Glutamatergic neuron (in vitro differentiated cells): ENCODE measurements at regions not wholly inside any gene's neighbourhood (a gene's known extent, or its start where the extent isn't known, plus 50 kb on each side); places are given as distances from the start of the nearest gene placed in this dataset.

Experiments
- DNase-seq: peaks from one replicate; pipeline ENCODE4 v3.0.0; 2022
- H3K27ac Mint-ChIP-seq: one replicate; pipeline ENCODE4 v1.8.0; 2020; ENCODE audit warnings: mild to moderate bottlenecking, mixed read lengths, inconsistent platforms; ENCODE audit not compliant: unreplicated experiment
- H3K27me3 Mint-ChIP-seq: one replicate; pipeline ENCODE4 v1.8.0; 2020; ENCODE audit warnings: mild to moderate bottlenecking, moderate library complexity, mixed read lengths, inconsistent platforms; ENCODE audit not compliant: unreplicated experiment
- H3K36me3 Mint-ChIP-seq: one replicate; pipeline ENCODE4 v1.8.0; 2020; ENCODE audit warnings: mild to moderate bottlenecking, mixed read lengths, inconsistent platforms; ENCODE audit not compliant: unreplicated experiment
- H3K4me1 Mint-ChIP-seq: one replicate; pipeline ENCODE4 v1.8.0; 2020; ENCODE audit warnings: mild to moderate bottlenecking, low read depth, mixed read lengths, inconsistent platforms; ENCODE audit not compliant: unreplicated experiment
- H3K4me3 Mint-ChIP-seq: one replicate; pipeline ENCODE4 v1.8.0; 2020; ENCODE audit warnings: mild to moderate bottlenecking, mixed read lengths, inconsistent platforms; ENCODE audit not compliant: unreplicated experiment
- H3K9me3 Mint-ChIP-seq: one replicate; pipeline ENCODE4 v1.8.0; 2020; ENCODE audit warnings: mild to moderate bottlenecking, moderate library complexity, mixed read lengths, inconsistent platforms; ENCODE audit not compliant: unreplicated experiment
- TF ChIP-seq, protein P1 (sequence below): fragments of 200-600 bp; sonication (generic); IDR thresholded peaks from one replicate; pipeline ENCODE4 v1.5.0; 2021; ENCODE audit not compliant: partially characterized antibody, unreplicated experiment

DNA sequence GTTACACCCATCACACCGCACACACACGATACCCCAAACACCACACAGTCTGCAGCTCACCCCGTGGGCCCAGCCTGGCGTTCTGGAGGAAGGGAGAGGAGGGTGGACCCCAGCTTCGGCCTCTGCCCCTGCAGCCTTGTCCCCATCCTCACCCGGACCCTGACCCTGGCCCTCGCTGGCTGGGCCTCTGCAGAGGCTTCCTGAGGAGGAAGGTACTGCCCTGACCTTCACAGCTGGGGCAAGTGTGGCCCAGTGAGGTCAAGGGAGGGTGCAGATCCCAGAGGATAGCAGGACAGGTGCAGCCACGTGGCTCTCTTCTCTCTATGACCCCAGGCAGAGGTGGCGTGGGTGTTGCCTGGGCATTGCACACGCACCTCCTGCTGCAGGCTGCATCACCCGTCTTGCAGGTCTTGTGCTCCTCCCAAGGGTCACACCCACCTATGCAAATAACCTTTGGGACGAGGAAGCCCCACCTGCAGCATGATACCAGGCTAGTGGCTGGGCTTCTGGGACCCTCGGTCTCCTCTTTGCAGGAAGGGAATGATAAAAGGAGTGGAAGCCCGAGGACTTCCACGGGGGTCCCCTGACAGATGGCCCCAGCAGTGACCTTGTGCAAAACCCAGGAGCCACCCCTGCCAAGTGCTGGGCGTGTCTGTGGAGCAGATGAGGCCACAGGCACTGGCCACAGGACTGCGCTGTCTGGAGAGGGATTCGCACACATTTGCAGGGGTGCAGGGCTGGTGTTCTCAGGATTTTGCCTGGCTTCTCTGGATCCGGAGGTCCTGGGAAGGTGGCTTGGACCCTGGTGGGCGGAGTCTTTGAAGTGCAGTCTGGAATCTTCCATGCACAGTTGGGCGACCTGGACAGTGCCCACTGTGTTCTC is 1241.5 kb downstream of the BRD1 start:
- no peak overlapping the region for H3K4me3 Mint-ChIP-seq
- no peaks in the 10 kb centered on the region for H3K36me3 Mint-ChIP-seq
- TF ChIP-seq, protein P1, sequence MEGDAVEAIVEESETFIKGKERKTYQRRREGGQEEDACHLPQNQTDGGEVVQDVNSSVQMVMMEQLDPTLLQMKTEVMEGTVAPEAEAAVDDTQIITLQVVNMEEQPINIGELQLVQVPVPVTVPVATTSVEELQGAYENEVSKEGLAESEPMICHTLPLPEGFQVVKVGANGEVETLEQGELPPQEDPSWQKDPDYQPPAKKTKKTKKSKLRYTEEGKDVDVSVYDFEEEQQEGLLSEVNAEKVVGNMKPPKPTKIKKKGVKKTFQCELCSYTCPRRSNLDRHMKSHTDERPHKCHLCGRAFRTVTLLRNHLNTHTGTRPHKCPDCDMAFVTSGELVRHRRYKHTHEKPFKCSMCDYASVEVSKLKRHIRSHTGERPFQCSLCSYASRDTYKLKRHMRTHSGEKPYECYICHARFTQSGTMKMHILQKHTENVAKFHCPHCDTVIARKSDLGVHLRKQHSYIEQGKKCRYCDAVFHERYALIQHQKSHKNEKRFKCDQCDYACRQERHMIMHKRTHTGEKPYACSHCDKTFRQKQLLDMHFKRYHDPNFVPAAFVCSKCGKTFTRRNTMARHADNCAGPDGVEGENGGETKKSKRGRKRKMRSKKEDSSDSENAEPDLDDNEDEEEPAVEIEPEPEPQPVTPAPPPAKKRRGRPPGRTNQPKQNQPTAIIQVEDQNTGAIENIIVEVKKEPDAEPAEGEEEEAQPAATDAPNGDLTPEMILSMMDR, result no peak
- H3K27ac Mint-ChIP-seq, result no peak overlapping the region
- DNase-seq, result no peak
- H3K4me1 Mint-ChIP-seq, result no peaks in the 10 kb centered on the region
- H3K27me3 Mint-ChIP-seq, result peaks cover 6% of the 10 kb centered on the region
- peaks cover 9% of the 10 kb centered on the region for H3K9me3 Mint-ChIP-seq

DNA sequence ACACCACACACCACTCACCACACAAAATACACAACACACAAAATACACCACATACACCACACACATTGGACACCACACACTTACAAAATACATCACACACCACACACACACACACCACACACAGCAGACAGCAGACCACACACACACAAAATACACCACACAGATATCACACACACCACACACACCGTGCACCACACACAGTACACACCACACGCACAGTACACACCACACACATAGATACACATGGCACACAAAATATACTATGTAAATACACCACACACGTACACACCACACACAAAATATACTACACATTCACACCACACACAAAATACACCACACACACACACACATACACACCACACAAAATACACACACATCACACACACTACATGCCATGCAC is 1243.5 kb downstream of the BRD1 start:
- DNase-seq, result no peak
- TF ChIP-seq, protein P1, result no peak
- no peak overlapping the region for H3K4me3 Mint-ChIP-seq
- H3K27me3 Mint-ChIP-seq, result no peaks in the 10 kb centered on the region
- no peaks in the 10 kb centered on the region for H3K36me3 Mint-ChIP-seq
- no peaks in the 10 kb centered on the region for H3K4me1 Mint-ChIP-seq
- no peak overlapping the region for H3K27ac Mint-ChIP-seq
- H3K9me3 Mint-ChIP-seq, result peaks cover 8% of the 10 kb centered on the region

DNA sequence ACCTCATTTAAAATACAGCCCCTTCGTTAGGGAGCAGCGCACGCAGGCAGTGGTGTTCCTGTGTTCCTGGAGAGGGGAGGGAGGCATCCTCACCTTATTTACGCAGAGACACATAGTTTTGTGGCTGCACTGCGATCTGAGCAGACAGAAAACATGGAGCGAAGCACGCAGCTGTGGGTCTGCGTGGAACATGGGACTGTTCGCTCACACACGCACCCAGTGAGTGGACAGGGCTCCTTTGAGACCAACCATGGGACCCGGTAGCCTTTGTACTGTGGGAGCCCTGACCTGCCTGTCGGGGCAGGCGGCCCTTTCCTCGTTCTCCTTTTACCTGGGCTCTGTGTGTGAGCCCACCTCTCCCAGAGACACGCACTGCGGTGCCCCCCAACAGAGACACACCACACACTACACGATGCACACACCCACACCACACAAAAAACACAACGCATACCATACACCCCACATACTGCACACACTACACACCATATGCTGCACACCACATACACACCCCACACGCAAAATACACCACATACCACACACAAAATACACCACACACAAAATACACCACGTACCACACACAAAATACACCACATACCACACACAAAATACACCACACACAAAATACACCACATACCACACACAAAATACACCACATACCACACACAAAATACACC is 1245.7 kb downstream of the BRD1 start:
- peaks cover 9% of the 10 kb centered on the region for H3K9me3 Mint-ChIP-seq
- peaks cover 2% of the 10 kb centered on the region for H3K27me3 Mint-ChIP-seq
- H3K4me3 Mint-ChIP-seq, result no peak overlapping the region
- peak; percentile 21 for DNase-seq
- no peaks in the 10 kb centered on the region for H3K36me3 Mint-ChIP-seq
- H3K27ac Mint-ChIP-seq, result no peak overlapping the region
- TF ChIP-seq, protein P1, result no peak
- H3K4me1 Mint-ChIP-seq, result no peaks in the 10 kb centered on the region

DNA sequence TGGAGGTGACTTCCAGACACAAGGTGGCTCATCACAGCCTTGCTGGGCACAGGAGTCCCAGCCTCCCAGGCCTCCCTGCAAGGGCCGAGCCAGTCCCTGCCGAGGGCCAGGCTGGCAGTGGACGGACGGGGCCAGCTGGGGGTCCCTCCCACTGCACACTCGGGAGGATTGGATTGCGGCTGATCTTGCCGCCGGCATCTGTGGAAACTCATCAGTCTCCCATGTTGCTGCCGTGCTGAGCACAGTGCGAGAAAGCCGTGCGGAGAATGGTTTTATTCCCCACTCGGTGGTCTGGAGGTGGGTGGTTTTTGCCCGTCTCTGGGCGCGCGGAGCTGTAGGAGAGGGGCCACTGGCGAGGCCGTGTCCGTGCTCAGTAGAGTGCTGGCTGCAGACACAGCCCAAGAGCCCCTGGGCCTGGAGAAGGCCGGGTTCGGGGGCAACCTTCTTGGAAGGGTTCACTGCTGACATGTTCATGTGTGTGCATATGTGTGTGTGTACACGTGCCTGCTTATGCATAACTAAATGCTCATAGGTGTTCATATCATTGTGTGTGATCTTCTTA is 1246.4 kb downstream of the BRD1 start:
- DNase-seq, result peak; percentile 16
- no peaks in the 10 kb centered on the region for H3K36me3 Mint-ChIP-seq
- peaks cover 2% of the 10 kb centered on the region for H3K27me3 Mint-ChIP-seq
- TF ChIP-seq, protein P1, result no peak
- peaks cover 9% of the 10 kb centered on the region for H3K9me3 Mint-ChIP-seq
- no peaks in the 10 kb centered on the region for H3K4me1 Mint-ChIP-seq
- no peak overlapping the region for H3K4me3 Mint-ChIP-seq
- no peak overlapping the region for H3K27ac Mint-ChIP-seq
